Testis (tissue), 2 donors: ENCODE measurements at regions not wholly inside any gene's neighbourhood (a gene's known extent, or its start where the extent isn't known, plus 50 kb on each side); places are given as distances from the start of the nearest gene placed in this dataset.
A peak's percentile ranks its signal among the peaks of the same experiment; 100 is the strongest.

ENCODE experiments used
- DNase-seq: peaks from one replicate; pipeline ENCODE4 v3.0.0-alpha.2; 2019
- H3K27ac ChIP-seq, 2 donors: fragments of 200-600 bp; sonication (generic); one replicate each; pipeline ENCODE4 v1.5.1; 2019
- H3K27me3 ChIP-seq: fragments of 200-600 bp; sonication (generic); one replicate; pipeline ENCODE4 v1.5.1; 2019
- H3K36me3 ChIP-seq: fragments of 200-600 bp; sonication (generic); one replicate; pipeline ENCODE4 v1.5.1; 2017; ENCODE audit warnings: low read depth; ENCODE audit errors: missing control alignments
- H3K4me1 ChIP-seq: fragments of 200-600 bp; sonication (generic); one replicate; pipeline ENCODE4 v1.5.1; 2019
- H3K4me3 ChIP-seq, 2 donors: fragments of 200-600 bp; sonication (generic); one replicate each; pipeline ENCODE4 v1.5.1; 2017 to 2019
- H3K9me3 ChIP-seq: fragments of 200-600 bp; sonication (generic); one replicate; pipeline ENCODE4 v1.5.1; 2017
- CTCF ChIP-seq, 3 experiments: fragments of 450-650 bp in 2 of 3; fragments of 200-600 bp in 1 of 3; sonication (generic) in 1 of 3; IDR thresholded peaks; one replicate each; pipeline ENCODE4 v1.5.1; 2016 to 2019; ENCODE audit warnings: antibody characterized with exemption in 3 of 3, mild to moderate bottlenecking in 2 of 3, moderate library complexity in 1 of 3
- POLR2A ChIP-seq: fragments of 450-650 bp; IDR thresholded peaks from one replicate; pipeline ENCODE4 v1.6.1; 2017; ENCODE audit warnings: antibody characterized with exemption, mild to moderate bottlenecking, moderate library complexity
- WGBS, 2 donors: methylation state at CpG; one replicate each; pipeline ENCODE4 v1.1.5; 2018; 5-methylcytosine and 5-hydroxymethylcytosine counted together
- intact Hi-C: fragments of 100-400 bp; cut with DNase I; formaldehyde crosslinking; loops from one replicate; pipeline ENCODE4 v1.15.1; 2023; ENCODE audit warnings: low total_unique reads

GRCh38 chr9:91157883-91158282 lies 203.8 kb downstream of the AUH start:
- Histone ChIP-seq H3K4me1 (no peaks in the 10 kb centered on the region), H3K27me3 (no peaks in the 10 kb centered on the region), H3K4me3 (no peak overlapping the region), H3K36me3 (no peaks in the 10 kb centered on the region), H3K27ac (no peak overlapping the region), H3K9me3 (no peaks in the 10 kb centered on the region)
- 87 to 95% methylated on average over 2 of the region's 2 CpGs for whole genome bisulfite sequencing, 2 donors
- DNase-seq, result no peak
- TF ChIP-seq POLR2A (no peak), CTCF (IDR thresholded peaks at IDR 0.05) (no peak)
- intact Hi-C loops, result no loop called here

GRCh38 chr9:91158286-91158685 lies 203.4 kb downstream of the AUH start:
- no peak for DNase-seq
- TF ChIP-seq CTCF (IDR thresholded peaks at IDR 0.05) (no peak), POLR2A (no peak)
- intact Hi-C loops, result no loop called here
- 81 to 88% methylated on average over 6 of the region's 6 CpGs for WGBS, 2 donors
- Histone ChIP-seq H3K27me3 (no peaks in the 10 kb centered on the region), H3K27ac (no peak overlapping the region), H3K4me3 (no peak overlapping the region), H3K4me1 (no peaks in the 10 kb centered on the region), H3K9me3 (no peaks in the 10 kb centered on the region), H3K36me3 (no peaks in the 10 kb centered on the region)

DNA sequence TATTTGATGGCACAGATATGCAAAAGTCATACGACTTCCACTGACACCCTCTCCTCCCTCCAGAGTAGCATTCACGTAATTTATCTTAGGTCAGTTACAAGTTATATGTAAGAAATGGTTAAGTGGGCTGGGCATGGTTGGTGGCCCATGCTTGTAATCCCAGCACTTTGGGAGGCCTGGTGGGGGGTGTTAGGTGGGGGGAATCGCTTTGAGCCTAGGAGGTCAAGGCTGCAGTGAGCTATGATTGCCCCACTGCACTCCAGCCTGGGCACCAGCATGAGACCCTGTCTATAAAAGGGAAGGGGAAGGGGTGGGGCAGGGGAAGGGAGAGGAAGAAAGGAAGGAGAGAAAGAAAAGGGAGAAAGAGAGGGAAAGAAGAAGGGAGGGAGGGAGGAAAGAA lies 202.8 kb downstream of the AUH start:
- H3K9me3 ChIP-seq, result no peaks in the 10 kb centered on the region
- H3K27me3 ChIP-seq, result no peaks in the 10 kb centered on the region
- no peak overlapping the region for H3K4me3 ChIP-seq
- no peak for DNase-seq
- intact Hi-C loops, result no loop called here
- no peaks in the 10 kb centered on the region for H3K4me1 ChIP-seq
- H3K36me3 ChIP-seq, result no peaks in the 10 kb centered on the region
- 62 to 77% methylated on average over 3 of the region's 3 CpGs for WGBS, 2 donors
- no peak overlapping the region for H3K27ac ChIP-seq
- TF ChIP-seq POLR2A, result no peak
- TF ChIP-seq CTCF (IDR thresholded peaks at IDR 0.05), result no peak

DNA sequence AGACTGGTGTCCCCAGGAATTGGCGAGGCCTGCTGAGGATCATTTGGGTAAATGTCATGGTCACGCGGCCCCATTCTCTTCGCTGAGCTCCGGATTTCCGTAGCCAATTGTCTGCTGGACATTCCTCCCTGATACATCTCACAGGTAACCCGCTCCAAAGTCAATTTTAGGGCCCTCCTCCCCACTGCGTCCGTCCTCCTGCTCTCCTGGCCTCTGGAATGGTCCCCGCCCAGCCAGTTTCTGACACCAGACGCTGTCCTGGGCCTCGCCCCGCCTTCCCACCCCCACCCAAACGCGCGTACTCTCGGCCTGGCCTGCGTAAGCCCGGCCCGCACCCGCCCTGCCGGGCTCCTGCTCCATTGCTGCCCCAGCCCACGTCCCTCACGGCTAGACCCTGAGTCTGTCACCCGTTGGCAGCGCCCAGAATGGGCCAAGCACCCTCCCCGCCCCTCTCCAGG lies 202.0 kb downstream of the AUH start:
- Histone ChIP-seq H3K27me3 (no peaks in the 10 kb centered on the region), H3K9me3 (no peaks in the 10 kb centered on the region), H3K4me3 (peak overlapping the region; percentile 16 to 52), H3K36me3 (no peaks in the 10 kb centered on the region), H3K4me1 (no peaks in the 10 kb centered on the region), H3K27ac (peak overlapping the region in 1 of 2 donors; percentile 50)
- 31 to 52% methylated on average over 9 to 27 of the region's 27 CpGs for WGBS, 2 donors
- no peak for DNase-seq
- TF ChIP-seq CTCF (IDR thresholded peaks at IDR 0.05) (no peak), POLR2A (no peak)
- intact Hi-C loops, result no loop called here

- H3K4me1 ChIP-seq, result no peaks in the 10 kb centered on the region
- no peaks in the 10 kb centered on the region for H3K36me3 ChIP-seq
- TF ChIP-seq CTCF (IDR thresholded peaks at IDR 0.05) (no peak), POLR2A (no peak)
- H3K4me3 ChIP-seq, result peak overlapping the region; percentile 16 to 52
- DNase-seq, result no peak
- intact Hi-C loops, result no loop called here
- 35 to 46% methylated on average over 7 to 20 of the region's 22 CpGs for WGBS, 2 donors
- peak overlapping the region in 1 of 2 donors; percentile 50 for H3K27ac ChIP-seq
- no peaks in the 10 kb centered on the region for H3K27me3 ChIP-seq
- no peaks in the 10 kb centered on the region for H3K9me3 ChIP-seq
These were observed 201.5 kb downstream of the AUH start for GRCh38 chr9:91160181-91160580.
